HCT116 (cell line): ENCODE measurements at regions not wholly inside any gene's neighbourhood (a gene's known extent, or its start where the extent isn't known, plus 50 kb on each side); places are given as distances from the start of the nearest gene placed in this dataset.

Source experiments
- ATAC-seq: fragments of 200-7000 bp; cut with Tn5 transposase; 2 replicates; pipeline ENCODE4 v1.9.1; 2020; ENCODE audit warnings: mild to moderate bottlenecking, moderate library complexity
- BruUV-seq: library from RNA; stranded (reverse); fragments of 400-500 nt; replicated peaks from 2 replicates; lab custom pipeline; 2021; lab: Mats Ljungman, UMichigan
- CTCF ChIA-PET: fragments of 300-600 bp; sonication (Branson Sonifier 250); formaldehyde crosslinking; loops from one replicate; lab custom pipeline; 2021; ENCODE audit warnings: antibody characterized with exemption; lab: Charles Lee
- POLR2A ChIA-PET: fragments of 300-600, 350-600 bp; sonication (Branson Sonifier 250); formaldehyde crosslinking; loops from one replicate; lab custom pipeline; 2021; ENCODE audit warnings: antibody characterized with exemption; lab: Charles Lee
- RAD21 ChIA-PET, 2 experiments: fragments of 300-600 bp; sonication (Branson Sonifier 250); formaldehyde crosslinking; loops; one replicate each; lab custom pipeline; 2023; ENCODE audit warnings: low total read pairs in 2 of 2; ENCODE audit not compliant: uncharacterized antibody in 2 of 2, unreplicated experiment in 2 of 2, low non-redundant PET in 1 of 2; lab: Charles Lee
- DNase-seq: peaks from one replicate; pipeline ENCODE4 v3.0.0-alpha.2; 2010; ENCODE audit warnings: low read depth, low spot score
- H2AFZ ChIP-seq: fragments of 200-600 bp; shearing (Covaris generic), sonication (generic); 2 replicates; pipeline ENCODE4 v1.6.1; 2017; ENCODE audit warnings: low read depth, mixed run types, mixed read lengths, antibody characterized with exemption, low read length; ENCODE audit not compliant: poor library complexity, severe bottlenecking
- H3K27ac ChIP-seq: 2 replicates; pipeline ENCODE4 v1.5.1; 2012; ENCODE audit warnings: low read depth, low read length
- H3K27me3 ChIP-seq: fragments of 200-600 bp; sonication (generic); 2 replicates; pipeline ENCODE4 v1.6.1; 2016; ENCODE audit warnings: mixed run types, low read length, mixed read lengths; ENCODE audit not compliant: insufficient read depth
- H3K36me3 ChIP-seq, 2 experiments: fragments of 200-500 bp in 1 of 2; fragments of 200-600 bp in 1 of 2; sonication (Bioruptor generic) in 1 of 2; sonication (generic) in 1 of 2; 2 replicates each; pipeline versions ENCODE4 v1.5.1 to v1.6.1; 2014 to 2016; ENCODE audit warnings: low read length in 2 of 2, inconsistent platforms in 1 of 2, mixed read lengths in 1 of 2, mixed run types in 1 of 2; ENCODE audit not compliant: insufficient read depth in 2 of 2, control insufficient read depth in 1 of 2
- H3K4me1 ChIP-seq, 2 experiments: fragments of 200-600 bp in 1 of 2; sonication (generic) in 1 of 2; 2 replicates each; pipeline versions ENCODE4 v1.5.1 to v1.6.1; 2012 to 2017; ENCODE audit warnings: low read length in 2 of 2, inconsistent platforms in 1 of 2, mild to moderate bottlenecking in 1 of 2, mixed read lengths in 1 of 2, mixed run types in 1 of 2, moderate library complexity in 1 of 2; ENCODE audit not compliant: insufficient read depth in 2 of 2, control insufficient read depth in 1 of 2
- H3K4me2 ChIP-seq: fragments of 200-600 bp; sonication (generic); 2 replicates; pipeline ENCODE4 v1.6.1; 2017; ENCODE audit warnings: mixed run types, low read length, mixed read lengths
- H3K4me3 ChIP-seq, 2 experiments: fragments of 200-600 bp in 1 of 2; sonication (generic) in 1 of 2; replicated peaks in 1 of 2; 2 replicates each; pipeline ENCODE4 v1.5.1; 2011 to 2016; ENCODE audit warnings: low read length in 2 of 2, control low read depth in 1 of 2, low read depth in 1 of 2, mild to moderate bottlenecking in 1 of 2, mixed read lengths in 1 of 2, mixed run types in 1 of 2
- H3K79me2 ChIP-seq: fragments of 200-600 bp; sonication (generic); 2 replicates; pipeline ENCODE4 v1.6.1; 2017; ENCODE audit warnings: mild to moderate bottlenecking, mixed run types, low read length, moderate library complexity, mixed read lengths; ENCODE audit not compliant: insufficient read depth
- H3K9ac ChIP-seq: fragments of 200-600 bp; sonication (generic); 2 replicates; pipeline ENCODE4 v1.6.1; 2016; ENCODE audit warnings: low read length, mixed read lengths
- H3K9me2 ChIP-seq: fragments of 200-600 bp; sonication (generic), shearing (Covaris generic); 2 replicates; pipeline ENCODE4 v1.6.1; 2017; ENCODE audit warnings: mixed run types, mild to moderate bottlenecking, moderate library complexity; ENCODE audit not compliant: insufficient read depth
- H3K9me3 ChIP-seq, 2 experiments: fragments of 200-500 bp in 1 of 2; fragments of 200-600 bp in 1 of 2; sonication (Bioruptor generic) in 1 of 2; sonication (generic) in 1 of 2; 2 replicates each; pipeline ENCODE4 v1.6.1; 2014 to 2017; ENCODE audit warnings: low read length in 2 of 2, mixed read lengths in 2 of 2, inconsistent platforms in 1 of 2, low read depth in 1 of 2, mild to moderate bottlenecking in 1 of 2, mixed run types in 1 of 2, moderate library complexity in 1 of 2; ENCODE audit not compliant: control insufficient read depth in 1 of 2, insufficient read depth in 1 of 2
- H4K20me1 ChIP-seq: fragments of 200-600 bp; sonication (generic), shearing (Covaris generic); 2 replicates; pipeline ENCODE4 v1.6.1; 2017; ENCODE audit warnings: mixed run types, mild to moderate bottlenecking, moderate library complexity; ENCODE audit not compliant: insufficient read depth
- CBX3 ChIP-seq: IDR thresholded peaks from 2 replicates; pipeline ENCODE4 v1.6.1; 2012; ENCODE audit warnings: low read depth
- CEBPB ChIP-seq: IDR thresholded peaks from 2 replicates; pipeline ENCODE4 v1.6.1; 2012; ENCODE audit warnings: low read depth
- CTCF ChIP-seq, 3 experiments: fragments of 200-600 bp in 1 of 3; sonication (generic) in 1 of 3; IDR thresholded peaks in 2 of 3; conservative IDR thresholded peaks in 1 of 3; 2 replicates each; pipeline ENCODE4 v1.5.1; 2012 to 2017; ENCODE audit warnings: low read depth in 2 of 3, low read length in 2 of 3, antibody characterized with exemption in 1 of 3, borderline replicate concordance in 1 of 3, control low read depth in 1 of 3, mild to moderate bottlenecking in 1 of 3, mixed read lengths in 1 of 3, mixed run types in 1 of 3, moderate library complexity in 1 of 3; ENCODE audit not compliant: insufficient read depth in 1 of 3
- EGR1 ChIP-seq: IDR thresholded peaks from 2 replicates; pipeline ENCODE4 v1.6.1; 2012; ENCODE audit warnings: low read depth
- ELF1 ChIP-seq: IDR thresholded peaks from 2 replicates; pipeline ENCODE4 v1.6.1; 2012; ENCODE audit warnings: low read depth, borderline replicate concordance
- FOSL1 ChIP-seq: IDR thresholded peaks from 2 replicates; pipeline ENCODE4 v1.6.1; 2012; ENCODE audit warnings: low read depth
- MAX ChIP-seq: IDR thresholded peaks from 2 replicates; pipeline ENCODE4 v1.6.1; 2012
- POLR2AphosphoS5 ChIP-seq: IDR thresholded peaks from 2 replicates; pipeline ENCODE4 v1.6.1; 2011; ENCODE audit warnings: mild to moderate bottlenecking, low read depth, low read length, moderate library complexity
- REST ChIP-seq: IDR thresholded peaks from 2 replicates; pipeline ENCODE4 v1.6.1; 2012; ENCODE audit warnings: low read depth
- SP1 ChIP-seq: IDR thresholded peaks from 2 replicates; pipeline ENCODE4 v1.6.1; 2012; ENCODE audit warnings: low read depth
- SRF ChIP-seq: IDR thresholded peaks from 2 replicates; pipeline ENCODE4 v1.6.1; 2012; ENCODE audit warnings: low read depth
- YY1 ChIP-seq: IDR thresholded peaks from 2 replicates; pipeline ENCODE4 v1.6.1; 2011; ENCODE audit warnings: low read length, low read depth, moderate library complexity, mild to moderate bottlenecking; ENCODE audit not compliant: insufficient replicate concordance; ENCODE audit errors: extremely low read depth
- ZBTB33 ChIP-seq: IDR thresholded peaks from 2 replicates; pipeline ENCODE4 v1.6.1; 2011; ENCODE audit warnings: mild to moderate bottlenecking, low read length, moderate library complexity; ENCODE audit not compliant: insufficient replicate concordance; ENCODE audit errors: extremely low read depth
- ZNF274 ChIP-seq: fragments of 200-500 bp; sonication (Bioruptor generic); IDR thresholded peaks from 2 replicates; pipeline ENCODE4 v1.6.1; 2014; ENCODE audit warnings: mild to moderate bottlenecking, low read depth, low read length, inconsistent platforms
- intact Hi-C: fragments of 100-400 bp; cut with micrococcal nuclease; formaldehyde crosslinking; loops from 2 replicates; pipeline ENCODE4 v1.10.0; 2022

GRCh38 chr18:78731398-78732032 is 248.1 kb upstream of the SALL3 start:
- TF ChIP-seq ELF1 (no peak), REST (no peak), YY1 (no peak), SP1 (no peak), CEBPB (no peak), CBX3 (no peak), ZNF274 (no peak), ZBTB33 (no peak), SRF (no peak), FOSL1 (no peak), MAX (no peak), EGR1 (no peak), POLR2AphosphoS5 (no peak), CTCF (IDR thresholded peaks at IDR 0.05 in 2 of 3, conservative IDR thresholded peaks at IDR 0.05 in 1 of 3; ENCODE audit: borderline replicate concordance in 1 of 3, insufficient read depth in 1 of 3, low read depth in 2 of 3, low read length in 2 of 3) (no peak)
- TF ChIP-seq, all 23 proteins: peak for 0
- Histone ChIP-seq H3K27ac (no peak overlapping the region), H3K36me3 (no peaks in the 10 kb centered on the region), H2AFZ (no peak overlapping the region), H3K4me1 (no peaks in the 10 kb centered on the region), H3K9me3 (no peaks in the 10 kb centered on the region), H3K9me2 (no peaks in the 10 kb centered on the region), H3K4me3 (no peak overlapping the region), H3K4me2 (no peak overlapping the region), H3K27me3 (0 out of 2 replicates have a peak, but pooled peaks cover 3% of the 10 kb centered on the region), H3K9ac (no peak overlapping the region), H3K79me2 (no peaks in the 10 kb centered on the region), H4K20me1 (no peaks in the 10 kb centered on the region)
- POLR2A ChIA-PET = no interaction called here
- intact Hi-C loops = no loop called here
- CTCF ChIA-PET = no interaction called here
- ATAC-seq = no peak
- no peak for DNase-seq
- RAD21 ChIA-PET = no interaction called here
- BruUV-seq = no TSS peak
